Tibial nerve (tissue), 4 donors: ENCODE measurements at regions not wholly inside any gene's neighbourhood (a gene's known extent, or its start where the extent isn't known, plus 50 kb on each side); places are given as distances from the start of the nearest gene placed in this dataset.
"Not testable (repeated sequence)": the region's sequence is repeated elsewhere in the genome, so short reads cannot be mapped to it uniquely, and the experiment has no call there.

Experiments used
- DNase-seq, 2 donors: peaks; one replicate each; pipeline ENCODE4 v3.0.0-alpha.2; 2019; ENCODE audit warnings: low spot score in 2 of 2
- H3K27ac ChIP-seq, 4 donors: fragments of 200-600 bp; sonication (generic) in 3 of 4; one replicate each; pipeline ENCODE4 v1.5.1; 2017 to 2019; ENCODE audit warnings: mild to moderate bottlenecking in 1 of 4
- H3K27me3 ChIP-seq, 2 donors: fragments of 200-600 bp; sonication (generic) in 1 of 2; one replicate each; pipeline versions ENCODE4 v1.5.1 to v1.6.0; 2017 to 2019
- H3K36me3 ChIP-seq, 3 donors: fragments of 200-600 bp; sonication (generic); one replicate each; pipeline ENCODE4 v1.5.1; 2018 to 2019
- H3K4me1 ChIP-seq, 4 donors: fragments of 200-600 bp; sonication (generic) in 3 of 4; one replicate each; pipeline ENCODE4 v1.5.1; 2017 to 2019
- H3K4me3 ChIP-seq, 4 donors: fragments of 200-600 bp; sonication (generic) in 3 of 4; one replicate each; pipeline ENCODE4 v1.5.1; 2017 to 2019; ENCODE audit warnings: mild to moderate bottlenecking in 1 of 4, moderate library complexity in 1 of 4
- H3K9me3 ChIP-seq, 4 donors: fragments of 200-600 bp; sonication (generic) in 3 of 4; one replicate each; pipeline ENCODE4 v1.5.1; 2017 to 2019
- EP300 ChIP-seq, 2 donors: sonication (generic); formaldehyde crosslinking; IDR thresholded peaks; one replicate each; pipeline ENCODE4 v1.6.1; 2017; ENCODE audit warnings: antibody characterized with exemption in 2 of 2, mild to moderate bottlenecking in 1 of 2
- POLR2A ChIP-seq, 2 donors: fragments of 450-650 bp; IDR thresholded peaks; one replicate each; pipeline ENCODE4 v1.6.1; 2017; ENCODE audit warnings: antibody characterized with exemption in 2 of 2, mild to moderate bottlenecking in 2 of 2, moderate library complexity in 2 of 2
- WGBS, 2 donors: methylation state at CpG; one replicate each; pipeline ENCODE4 v1.1.5; 2018; 5-methylcytosine and 5-hydroxymethylcytosine counted together
- TF ChIP-seq, protein P1 (sequence below), 5 experiments: fragments of 200-600 bp in 3 of 5; fragments of 450-650 bp in 2 of 5; sonication (generic) in 3 of 5; IDR thresholded peaks; one replicate each; pipeline ENCODE4 v1.5.1; 2016 to 2019; ENCODE audit warnings: antibody characterized with exemption in 5 of 5, mild to moderate bottlenecking in 3 of 5, moderate library complexity in 2 of 5

DNA sequence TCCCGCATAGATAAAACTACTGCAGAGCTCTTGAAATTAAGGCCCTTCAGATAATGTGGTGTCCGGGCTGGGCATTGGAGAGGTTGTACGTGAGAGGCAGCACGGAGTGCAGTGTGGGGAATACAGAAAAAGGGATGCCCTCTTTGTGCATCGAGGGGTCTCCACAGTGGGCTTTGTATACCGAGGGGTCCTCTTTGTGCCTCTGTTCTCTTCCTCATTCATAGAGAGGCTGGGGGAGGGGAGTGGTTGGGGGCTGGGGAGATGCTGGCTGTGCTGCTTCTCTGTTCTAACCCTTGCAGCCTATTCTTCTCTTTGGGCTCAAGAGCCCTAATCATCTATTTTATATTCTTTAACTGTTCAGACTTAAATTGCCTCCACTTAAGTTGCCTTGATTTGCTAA, 74.3 kb upstream of the NDN start:
- DNase-seq: no peak
- H3K27ac ChIP-seq: no peak overlapping the region
- no peak overlapping the region for H3K4me3 ChIP-seq
- WGBS, 2 donors: 60 to 76% methylated on average over 6 of the region's 6 CpGs
- no peaks in the 10 kb centered on the region for H3K36me3 ChIP-seq
- no peaks in the 10 kb centered on the region for H3K27me3 ChIP-seq
- H3K9me3 ChIP-seq: no peaks in the 10 kb centered on the region
- TF ChIP-seq, protein P1, sequence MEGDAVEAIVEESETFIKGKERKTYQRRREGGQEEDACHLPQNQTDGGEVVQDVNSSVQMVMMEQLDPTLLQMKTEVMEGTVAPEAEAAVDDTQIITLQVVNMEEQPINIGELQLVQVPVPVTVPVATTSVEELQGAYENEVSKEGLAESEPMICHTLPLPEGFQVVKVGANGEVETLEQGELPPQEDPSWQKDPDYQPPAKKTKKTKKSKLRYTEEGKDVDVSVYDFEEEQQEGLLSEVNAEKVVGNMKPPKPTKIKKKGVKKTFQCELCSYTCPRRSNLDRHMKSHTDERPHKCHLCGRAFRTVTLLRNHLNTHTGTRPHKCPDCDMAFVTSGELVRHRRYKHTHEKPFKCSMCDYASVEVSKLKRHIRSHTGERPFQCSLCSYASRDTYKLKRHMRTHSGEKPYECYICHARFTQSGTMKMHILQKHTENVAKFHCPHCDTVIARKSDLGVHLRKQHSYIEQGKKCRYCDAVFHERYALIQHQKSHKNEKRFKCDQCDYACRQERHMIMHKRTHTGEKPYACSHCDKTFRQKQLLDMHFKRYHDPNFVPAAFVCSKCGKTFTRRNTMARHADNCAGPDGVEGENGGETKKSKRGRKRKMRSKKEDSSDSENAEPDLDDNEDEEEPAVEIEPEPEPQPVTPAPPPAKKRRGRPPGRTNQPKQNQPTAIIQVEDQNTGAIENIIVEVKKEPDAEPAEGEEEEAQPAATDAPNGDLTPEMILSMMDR (IDR thresholded peaks at IDR 0.05): no peak
- TF ChIP-seq EP300 (IDR thresholded peaks at IDR 0.05): no peak
- TF ChIP-seq POLR2A (IDR thresholded peaks at IDR 0.05): no peak
- H3K4me1 ChIP-seq: no peaks in the 10 kb centered on the region

DNA sequence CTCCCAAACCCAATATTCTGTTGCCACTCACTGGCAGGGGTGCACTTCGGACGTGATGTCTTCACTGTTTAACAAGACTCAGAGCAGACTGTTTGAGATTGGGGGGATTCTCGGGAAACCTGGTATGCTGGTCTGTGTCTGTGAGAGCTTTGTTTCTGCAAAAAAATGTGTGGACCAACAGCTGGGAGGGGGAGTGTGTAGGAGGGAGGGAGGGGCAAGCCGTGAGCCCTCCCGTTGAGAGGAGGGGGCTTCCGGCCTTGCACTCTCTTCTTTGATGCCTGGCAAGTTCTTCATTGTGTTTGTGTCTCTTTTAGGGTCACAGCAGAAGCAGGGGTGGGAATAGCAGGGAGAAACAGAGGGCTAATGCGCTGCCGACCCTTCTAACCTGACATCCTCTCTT, 74.9 kb upstream of the NDN start:
- WGBS, 2 donors: 46 to 57% methylated on average over 8 of the region's 8 CpGs
- TF ChIP-seq, protein P1 (IDR thresholded peaks at IDR 0.05): no peak
- no peak for TF ChIP-seq POLR2A (IDR thresholded peaks at IDR 0.05)
- no peak for TF ChIP-seq EP300 (IDR thresholded peaks at IDR 0.05)
- Histone ChIP-seq H3K4me3 (no peak overlapping the region), H3K9me3 (peaks cover 0 to 5% (median 0%) of the 10 kb centered on the region in 4 donors), H3K36me3 (no peaks in the 10 kb centered on the region), H3K27me3 (no peaks in the 10 kb centered on the region), H3K27ac (no peak overlapping the region), H3K4me1 (no peaks in the 10 kb centered on the region)
- DNase-seq: no peak

GRCh38 chr15:23763021-23763420, 75.9 kb upstream of the NDN start:
- peaks cover 0 to 10% (median 0%) of the 10 kb centered on the region in 4 donors for H3K9me3 ChIP-seq
- TF ChIP-seq, protein P1 (IDR thresholded peaks at IDR 0.05): no peak
- TF ChIP-seq EP300 (IDR thresholded peaks at IDR 0.05): no peak
- no peak for TF ChIP-seq POLR2A (IDR thresholded peaks at IDR 0.05)

GRCh38 chr15:23764306-23764705, 77.2 kb upstream of the NDN start:
- Histone ChIP-seq H3K4me1 (no peaks in the 10 kb centered on the region), H3K9me3 (peaks cover 0 to 10% (median 0%) of the 10 kb centered on the region in 4 donors), H3K27me3 (no peaks in the 10 kb centered on the region), H3K27ac (no peak overlapping the region), H3K4me3 (no peak overlapping the region), H3K36me3 (no peaks in the 10 kb centered on the region)
- 53 to 57% methylated on average over 3 of the region's 3 CpGs for WGBS, 2 donors
- DNase-seq: no peak
- TF ChIP-seq POLR2A (IDR thresholded peaks at IDR 0.05) (no peak), EP300 (IDR thresholded peaks at IDR 0.05) (no peak)
- TF ChIP-seq, protein P1 (IDR thresholded peaks at IDR 0.05): no peak

More at GRCh38 chr15:23763021-23763420, 75.9 kb upstream of the NDN start:
- WGBS, 2 donors: 88 to 89% methylated on average over 9 of the region's 9 CpGs
- H3K27me3 ChIP-seq: no peaks in the 10 kb centered on the region
- H3K4me1 ChIP-seq: no peaks in the 10 kb centered on the region
- H3K4me3 ChIP-seq: no peak overlapping the region
- no peak overlapping the region for H3K27ac ChIP-seq
- no peaks in the 10 kb centered on the region for H3K36me3 ChIP-seq
- DNase-seq: no peak

GRCh38 chr15:23764716-23765115, 77.6 kb upstream of the NDN start:
- DNase-seq: no peak
- 76 to 82% methylated on average over 4 of the region's 4 CpGs for WGBS, 2 donors
- peaks cover 0 to 10% (median 0%) of the 10 kb centered on the region in 4 donors for H3K9me3 ChIP-seq
- no peaks in the 10 kb centered on the region for H3K4me1 ChIP-seq
- H3K27me3 ChIP-seq: no peaks in the 10 kb centered on the region
- no peaks in the 10 kb centered on the region for H3K36me3 ChIP-seq
- no peak overlapping the region for H3K4me3 ChIP-seq
- H3K27ac ChIP-seq: no peak overlapping the region
- TF ChIP-seq, protein P1 (IDR thresholded peaks at IDR 0.05): no peak
- TF ChIP-seq POLR2A (IDR thresholded peaks at IDR 0.05) (no peak), EP300 (IDR thresholded peaks at IDR 0.05) (no peak)

DNA sequence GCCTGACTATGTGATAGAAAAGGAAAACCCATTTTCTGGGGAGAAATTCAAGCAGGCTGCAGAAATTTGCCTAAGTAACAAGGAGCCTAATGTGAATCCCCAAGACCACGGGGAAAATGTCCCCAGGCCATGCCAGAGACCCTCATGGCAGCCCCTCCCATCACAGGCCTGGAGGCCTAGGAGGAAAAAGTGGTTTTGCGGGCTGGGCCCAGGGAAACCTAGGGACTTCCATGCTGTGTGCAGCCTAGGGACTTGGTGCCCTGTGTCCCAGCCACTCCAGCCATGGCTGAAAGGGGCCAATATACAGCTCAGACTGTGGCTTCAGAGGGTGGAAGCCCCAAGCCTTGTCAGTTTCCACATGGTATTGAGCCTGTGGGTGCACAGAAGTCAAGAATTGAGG, 79.7 kb upstream of the NDN start:
- H3K27me3 ChIP-seq, H3K4me1 ChIP-seq, H3K27ac ChIP-seq, H3K36me3 ChIP-seq, H3K4me3 ChIP-seq, DNase-seq: not testable (repeated sequence)
- peaks cover 0 to 12% (median 0%) of the 10 kb centered on the region in 4 donors for H3K9me3 ChIP-seq
- 52 to 75% methylated on average over 2 of the region's 2 CpGs for WGBS, 2 donors
